ACC112 (cell line): ENCODE measurements at regions not wholly inside any gene's neighbourhood (a gene's known extent, or its start where the extent isn't known, plus 50 kb on each side); places are given as distances from the start of the nearest gene placed in this dataset.

ENCODE experiments used
- H2AFZ ChIP-seq: fragments of 200-600 bp; sonication (generic); one replicate; pipeline ENCODE4 v1.6.0; 2017; ENCODE audit warnings: antibody characterized with exemption, low read length; ENCODE audit not compliant: unreplicated experiment
- H3K27ac ChIP-seq: fragments of 200-600 bp; sonication (generic); 2 replicates; pipeline ENCODE4 v1.5.1; 2014; ENCODE audit warnings: low read depth, mild to moderate bottlenecking, antibody characterized with exemption, low read length, moderate library complexity
- H3K27me3 ChIP-seq: fragments of 200-600 bp; sonication (generic); 2 replicates; pipeline ENCODE4 v1.6.1; 2014; ENCODE audit warnings: mild to moderate bottlenecking, antibody characterized with exemption, low read length, moderate library complexity, mixed read lengths; ENCODE audit not compliant: insufficient read depth
- H3K36me3 ChIP-seq: fragments of 200-600 bp; sonication (generic); 2 replicates; pipeline ENCODE4 v1.6.1; 2016; ENCODE audit warnings: mild to moderate bottlenecking, antibody characterized with exemption, low read length, moderate library complexity, mixed read lengths; ENCODE audit not compliant: insufficient read depth
- H3K4me1 ChIP-seq: fragments of 200-600 bp; sonication (generic); one replicate; pipeline ENCODE4 v1.6.1; 2016; ENCODE audit warnings: low read length, mixed read lengths; ENCODE audit not compliant: insufficient read depth, unreplicated experiment, control insufficient read depth
- H3K4me3 ChIP-seq: fragments of 200-600 bp; sonication (generic); 2 replicates; pipeline ENCODE4 v1.5.1; 2014; ENCODE audit warnings: mild to moderate bottlenecking, low read depth, low read length
- H3K79me2 ChIP-seq: fragments of 200-600 bp; sonication (generic); one replicate; pipeline ENCODE4 v1.6.0; 2016; ENCODE audit warnings: low read length; ENCODE audit not compliant: control insufficient read depth, unreplicated experiment, insufficient read depth

DNA sequence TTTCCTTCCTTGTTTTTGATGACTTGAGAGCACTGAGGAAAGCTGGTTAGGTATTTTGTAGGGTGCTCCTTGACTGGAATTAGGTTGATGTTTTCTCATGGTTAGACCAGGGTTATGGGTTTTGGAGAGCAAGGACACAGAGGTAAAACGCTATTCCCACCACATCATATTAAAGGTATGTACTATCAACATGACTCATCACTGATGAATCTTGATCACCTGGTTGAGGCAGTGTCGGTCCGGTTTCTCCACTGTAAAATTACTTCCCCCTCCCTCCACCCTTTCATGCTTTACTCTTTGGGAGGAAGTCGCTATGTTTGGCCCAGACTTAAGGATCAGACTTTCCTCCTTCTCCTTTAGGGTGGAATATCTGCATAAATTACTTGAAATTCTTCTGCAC lies 201.6 kb downstream of the EDEM1 start:
- H3K79me2 ChIP-seq = no peaks in the 10 kb centered on the region
- no peaks in the 10 kb centered on the region for H3K36me3 ChIP-seq
- no peaks in the 10 kb centered on the region for H3K27me3 ChIP-seq
- no peaks in the 10 kb centered on the region for H3K4me1 ChIP-seq
- H2AFZ ChIP-seq = no peak overlapping the region
- no peak overlapping the region for H3K4me3 ChIP-seq
- no peak overlapping the region for H3K27ac ChIP-seq

DNA sequence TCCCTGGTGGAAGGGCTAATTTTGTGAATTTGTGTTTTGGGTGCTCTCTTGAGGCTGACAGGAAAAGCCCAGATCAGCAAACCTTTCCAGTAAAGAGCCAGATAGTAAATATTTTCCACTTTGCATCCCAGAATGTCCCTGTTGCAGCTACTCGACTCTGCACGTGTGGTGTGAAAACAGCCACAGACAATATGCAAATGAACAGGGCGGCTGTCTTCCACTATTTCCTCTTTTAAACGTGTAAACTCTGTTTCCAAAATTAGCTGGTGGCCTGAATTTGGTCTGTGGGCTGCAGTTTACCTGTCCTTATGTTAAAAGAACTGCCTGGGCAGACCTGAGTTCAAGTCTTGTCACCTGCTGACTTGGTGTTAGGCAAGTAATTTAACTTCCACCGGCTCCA lies 202.7 kb downstream of the EDEM1 start:
- no peaks in the 10 kb centered on the region for H3K36me3 ChIP-seq
- no peaks in the 10 kb centered on the region for H3K4me1 ChIP-seq
- H3K4me3 ChIP-seq = no peak overlapping the region
- H3K27ac ChIP-seq = no peak overlapping the region
- H3K27me3 ChIP-seq = no peaks in the 10 kb centered on the region
- no peak overlapping the region for H2AFZ ChIP-seq
- no peaks in the 10 kb centered on the region for H3K79me2 ChIP-seq

DNA sequence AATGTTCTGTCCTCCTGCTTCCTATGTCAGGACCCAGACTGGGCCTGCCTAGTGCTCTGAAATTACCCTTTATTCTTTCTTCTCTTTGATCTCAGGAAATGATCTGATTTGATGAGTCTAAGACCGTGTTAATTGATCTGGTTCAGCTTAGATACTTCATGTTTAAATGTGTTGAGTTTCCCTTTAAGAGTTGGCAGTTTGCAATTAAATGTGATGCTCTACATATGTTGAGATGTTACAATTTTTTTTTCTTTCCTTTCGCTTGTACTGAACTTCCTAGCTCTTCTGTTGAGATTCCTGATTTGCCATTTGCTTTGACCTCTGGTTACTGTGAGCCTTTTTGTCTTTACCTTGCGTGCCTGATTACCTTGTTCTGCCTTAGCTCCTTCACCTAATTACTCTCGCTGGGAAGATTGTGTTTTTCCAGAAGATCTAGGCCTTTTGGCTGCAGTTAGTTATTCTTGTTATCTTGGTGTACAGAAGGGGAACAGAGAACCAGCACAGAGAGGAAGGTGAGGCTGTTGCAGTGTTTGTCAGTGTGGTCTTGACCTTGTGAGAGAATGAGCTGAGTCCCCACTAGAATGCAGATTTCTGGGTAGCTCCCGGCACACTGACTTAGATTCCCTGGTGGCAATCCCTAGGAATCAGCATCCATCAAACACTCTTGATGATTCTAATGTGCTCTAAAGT lies 203.6 kb downstream of the EDEM1 start:
- H3K36me3 ChIP-seq = no peaks in the 10 kb centered on the region
- no peak overlapping the region for H3K4me3 ChIP-seq
- H2AFZ ChIP-seq = no peak overlapping the region
- H3K27me3 ChIP-seq = no peaks in the 10 kb centered on the region
- H3K79me2 ChIP-seq = no peaks in the 10 kb centered on the region
- H3K27ac ChIP-seq = no peak overlapping the region
- no peaks in the 10 kb centered on the region for H3K4me1 ChIP-seq

DNA sequence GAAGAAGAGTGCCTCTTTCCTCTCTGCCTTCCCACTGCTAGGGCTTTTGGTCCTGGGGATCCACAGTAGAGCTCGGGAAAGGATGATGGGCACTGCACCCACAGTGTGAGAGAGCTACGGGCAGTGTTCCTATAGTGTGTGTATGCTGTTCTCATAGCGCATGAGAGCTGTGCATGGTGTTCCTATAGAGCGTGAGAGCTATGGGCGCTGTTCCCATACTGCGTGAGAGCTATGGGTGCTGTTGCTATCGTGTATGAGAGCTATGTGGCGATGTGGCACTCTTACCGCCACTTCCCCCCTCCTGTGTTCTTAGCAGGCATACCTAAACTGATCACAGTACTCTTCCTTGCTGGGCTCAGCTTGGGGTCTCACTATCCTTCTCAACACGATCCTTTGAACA lies 213.5 kb downstream of the EDEM1 start:
- no peak overlapping the region for H2AFZ ChIP-seq
- H3K79me2 ChIP-seq = no peaks in the 10 kb centered on the region
- H3K36me3 ChIP-seq = no peaks in the 10 kb centered on the region
- H3K27ac ChIP-seq = no peak overlapping the region
- no peaks in the 10 kb centered on the region for H3K4me1 ChIP-seq
- H3K27me3 ChIP-seq = no peaks in the 10 kb centered on the region
- H3K4me3 ChIP-seq = no peak overlapping the region

DNA sequence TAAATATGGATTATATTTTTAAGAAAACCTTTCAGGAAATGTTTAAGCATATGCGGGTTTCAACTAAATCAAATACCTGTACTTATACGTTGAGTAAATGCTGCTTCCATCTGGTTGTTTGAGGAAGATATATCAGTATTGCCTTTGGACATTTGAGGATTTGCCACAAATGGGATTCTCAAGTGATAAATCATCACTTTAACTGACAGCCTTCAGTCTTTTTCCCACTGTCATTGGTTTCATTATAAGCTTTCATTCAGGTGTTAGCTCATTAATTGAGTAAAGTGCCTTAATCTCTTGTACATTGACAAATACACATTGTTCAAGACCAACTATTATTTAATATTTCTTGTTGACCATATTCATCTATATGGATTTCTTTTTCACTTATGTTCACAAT lies 217.2 kb downstream of the EDEM1 start:
- no peak overlapping the region for H3K4me3 ChIP-seq
- no peak overlapping the region for H2AFZ ChIP-seq
- H3K79me2 ChIP-seq = no peaks in the 10 kb centered on the region
- H3K4me1 ChIP-seq = no peaks in the 10 kb centered on the region
- H3K36me3 ChIP-seq = no peaks in the 10 kb centered on the region
- H3K27ac ChIP-seq = no peak overlapping the region
- no peaks in the 10 kb centered on the region for H3K27me3 ChIP-seq

DNA sequence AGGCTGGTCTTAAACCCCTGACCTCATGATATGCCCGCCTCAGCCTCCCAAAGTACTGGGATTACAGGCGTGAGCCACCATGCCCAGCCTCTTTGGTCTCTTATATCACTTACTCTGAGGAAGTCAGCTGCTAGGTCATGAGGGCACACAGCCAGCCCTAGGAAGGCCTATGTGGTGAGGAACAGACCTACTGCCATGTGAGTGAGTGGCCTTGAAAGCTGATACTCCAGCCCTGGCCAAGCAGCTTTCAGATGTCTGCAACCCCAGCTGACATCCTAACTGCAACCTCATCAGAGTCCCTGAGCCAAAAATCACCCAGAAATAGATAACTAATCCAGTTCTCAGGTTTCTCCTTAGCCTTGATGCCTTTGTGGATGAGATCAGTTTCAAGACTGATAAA lies 224.3 kb downstream of the EDEM1 start:
- Histone ChIP-seq H3K27ac (no peak overlapping the region), H3K4me1 (no peaks in the 10 kb centered on the region), H3K79me2 (no peaks in the 10 kb centered on the region), H3K4me3 (no peak overlapping the region), H3K27me3 (no peaks in the 10 kb centered on the region), H3K36me3 (no peaks in the 10 kb centered on the region), H2AFZ (no peak overlapping the region)

DNA sequence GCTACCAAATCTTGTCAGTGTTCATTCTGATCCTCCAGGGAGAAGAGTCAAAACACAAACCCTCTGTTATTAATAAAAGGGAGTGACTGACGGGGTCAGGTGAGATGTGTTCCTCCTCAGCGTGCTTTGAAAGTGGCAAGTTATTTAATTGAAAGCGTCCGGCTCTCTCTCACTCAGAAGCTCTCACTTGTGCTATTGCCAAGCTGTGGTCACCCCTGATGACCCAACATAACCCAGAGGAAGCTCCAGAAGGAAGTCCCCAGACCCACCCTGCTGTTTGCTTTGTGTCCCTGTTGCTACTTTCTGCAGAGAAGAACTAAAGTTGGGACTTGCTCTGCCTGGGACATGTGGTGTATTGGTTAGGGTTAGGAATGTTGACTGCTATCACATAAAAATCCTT lies 235.6 kb downstream of the EDEM1 start:
- no peaks in the 10 kb centered on the region for H3K4me1 ChIP-seq
- H3K79me2 ChIP-seq = no peaks in the 10 kb centered on the region
- no peaks in the 10 kb centered on the region for H3K27me3 ChIP-seq
- H3K4me3 ChIP-seq = no peak overlapping the region
- no peak overlapping the region for H2AFZ ChIP-seq
- no peaks in the 10 kb centered on the region for H3K36me3 ChIP-seq
- H3K27ac ChIP-seq = no peak overlapping the region

DNA sequence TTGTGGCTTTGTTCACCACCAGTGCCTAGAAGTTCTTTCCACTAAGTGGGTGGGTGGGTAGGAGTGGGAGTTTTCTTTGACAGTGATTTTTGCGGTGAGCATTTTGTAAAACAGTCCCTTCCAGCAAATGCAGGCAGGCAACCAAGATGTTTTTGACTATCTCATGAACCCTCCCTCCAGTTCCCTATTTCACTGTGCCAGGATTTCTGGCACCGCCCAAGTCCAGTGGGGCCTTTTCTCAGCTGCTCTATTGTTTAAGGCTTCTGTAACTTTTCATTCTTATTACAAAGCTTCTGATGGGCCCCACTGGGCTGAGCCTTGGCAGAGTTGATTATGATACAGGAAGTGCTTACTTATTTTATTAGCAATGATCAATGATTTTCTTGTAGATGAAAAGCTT lies 236.0 kb downstream of the EDEM1 start:
- H3K4me3 ChIP-seq = no peak overlapping the region
- no peak overlapping the region for H2AFZ ChIP-seq
- H3K27ac ChIP-seq = no peak overlapping the region
- H3K4me1 ChIP-seq = no peaks in the 10 kb centered on the region
- H3K36me3 ChIP-seq = no peaks in the 10 kb centered on the region
- no peaks in the 10 kb centered on the region for H3K79me2 ChIP-seq
- H3K27me3 ChIP-seq = no peaks in the 10 kb centered on the region

DNA sequence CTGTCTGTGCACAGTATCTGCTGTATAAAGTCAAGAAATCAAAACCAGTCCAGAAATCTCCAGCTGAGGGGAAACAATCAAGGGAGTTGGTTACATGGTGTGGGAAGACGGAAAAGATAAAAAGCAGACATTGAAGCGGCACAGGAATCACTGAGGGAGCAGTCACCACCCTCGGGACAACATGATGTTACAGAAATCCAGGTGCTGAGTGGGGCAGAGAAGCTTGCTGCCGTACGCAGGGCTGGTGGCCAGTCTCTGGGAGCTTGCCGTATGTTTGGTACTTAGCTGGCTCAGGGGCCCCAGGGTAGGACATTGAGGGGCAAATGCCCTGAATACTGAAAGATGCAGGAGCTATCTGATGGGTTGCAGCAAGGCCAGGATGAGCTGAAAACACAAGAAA lies 237.9 kb downstream of the EDEM1 start:
- no peak overlapping the region for H3K27ac ChIP-seq
- H3K27me3 ChIP-seq = no peaks in the 10 kb centered on the region
- no peak overlapping the region for H2AFZ ChIP-seq
- no peak overlapping the region for H3K4me3 ChIP-seq
- H3K79me2 ChIP-seq = no peaks in the 10 kb centered on the region
- no peaks in the 10 kb centered on the region for H3K36me3 ChIP-seq
- no peaks in the 10 kb centered on the region for H3K4me1 ChIP-seq

DNA sequence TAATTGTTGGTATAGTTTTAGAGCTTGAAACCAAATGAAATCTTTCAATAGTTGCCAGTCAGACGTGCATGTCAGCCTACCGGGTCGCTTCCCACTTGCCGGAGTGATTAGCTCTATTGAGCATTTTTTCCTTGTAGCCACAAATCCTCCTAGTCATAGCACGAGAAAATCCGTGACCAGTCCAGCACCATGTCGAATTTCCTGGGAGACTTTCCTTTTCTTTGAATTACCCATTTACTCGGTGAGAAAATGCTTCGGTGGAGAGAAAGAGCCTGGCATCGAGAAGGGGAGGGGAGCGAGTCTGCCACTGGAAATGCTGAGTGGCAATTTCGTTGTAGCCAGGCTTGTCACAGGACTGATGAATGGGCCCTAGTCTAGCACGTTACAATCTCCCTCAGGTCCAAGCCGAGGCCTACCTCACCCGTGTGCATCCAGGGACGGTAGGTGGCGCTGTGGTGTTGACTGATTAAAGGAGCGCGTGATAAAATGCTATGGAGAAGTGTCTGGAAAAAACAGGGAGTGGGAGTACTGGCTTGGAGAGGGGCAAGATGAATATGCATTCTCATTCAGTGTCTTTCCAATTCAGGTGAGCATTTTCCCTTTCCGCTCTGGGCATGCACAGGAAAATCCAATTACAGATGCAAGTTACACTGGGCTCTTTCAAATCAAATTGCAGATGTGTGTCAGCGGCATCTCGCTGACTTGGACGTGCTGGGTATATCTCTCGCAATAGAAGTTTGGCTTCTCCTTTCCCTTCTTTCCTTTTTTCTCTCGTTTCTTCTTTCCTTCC lies 238.8 kb downstream of the EDEM1 start:
- Histone ChIP-seq H3K79me2 (no peaks in the 10 kb centered on the region), H2AFZ (no peak overlapping the region), H3K4me3 (no peak overlapping the region), H3K27me3 (no peaks in the 10 kb centered on the region), H3K4me1 (no peaks in the 10 kb centered on the region), H3K27ac (no peak overlapping the region), H3K36me3 (no peaks in the 10 kb centered on the region)

DNA sequence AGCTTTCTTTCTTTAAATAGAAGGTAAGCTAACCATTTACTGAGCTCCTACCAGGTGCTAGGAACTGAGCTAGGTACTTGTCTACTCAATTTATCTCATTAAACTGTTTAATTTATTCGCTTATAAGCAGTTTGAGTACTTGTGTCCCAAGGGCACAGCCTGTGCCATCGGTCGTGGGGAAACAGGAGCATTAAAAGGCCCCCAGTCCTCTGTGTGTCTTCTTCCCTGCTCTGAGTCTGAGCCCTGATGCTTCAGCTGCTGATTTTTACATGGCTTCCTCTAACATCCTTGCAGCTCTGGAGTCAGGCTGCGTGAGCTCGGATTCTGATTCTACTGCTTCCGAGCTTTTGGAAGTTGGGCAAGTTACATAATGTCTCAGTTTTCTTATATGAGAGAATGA lies 239.5 kb downstream of the EDEM1 start:
- Histone ChIP-seq H2AFZ (no peak overlapping the region), H3K27ac (no peak overlapping the region), H3K27me3 (no peaks in the 10 kb centered on the region), H3K79me2 (no peaks in the 10 kb centered on the region), H3K4me1 (no peaks in the 10 kb centered on the region), H3K4me3 (no peak overlapping the region), H3K36me3 (no peaks in the 10 kb centered on the region)
